Transverse colon (tissue), 3 donors: ENCODE measurements at regions not wholly inside any gene's neighbourhood (a gene's known extent, or its start where the extent isn't known, plus 50 kb on each side); places are given as distances from the start of the nearest gene placed in this dataset.

ENCODE experiments used
- CTCF ChIP-seq, 5 experiments: fragments of 200-600 bp in 3 of 5; fragments of 450-650 bp in 2 of 5; sonication (generic) in 3 of 5; IDR thresholded peaks; 1 replicate in 2 of 5; 2 replicates in 3 of 5; pipeline ENCODE4 v1.5.1; 2016 to 2017; ENCODE audit warnings: antibody characterized with exemption in 5 of 5, inconsistent platforms in 3 of 5, mild to moderate bottlenecking in 2 of 5, moderate library complexity in 1 of 5
- EP300 ChIP-seq: sonication (generic); formaldehyde crosslinking; IDR thresholded peaks from one replicate; pipeline ENCODE4 v1.6.1; 2017; ENCODE audit warnings: antibody characterized with exemption, low read depth
- POLR2A ChIP-seq: fragments of 450-650 bp; IDR thresholded peaks from one replicate; pipeline ENCODE4 v1.6.1; 2016; ENCODE audit warnings: antibody characterized with exemption, mild to moderate bottlenecking, moderate library complexity

DNA sequence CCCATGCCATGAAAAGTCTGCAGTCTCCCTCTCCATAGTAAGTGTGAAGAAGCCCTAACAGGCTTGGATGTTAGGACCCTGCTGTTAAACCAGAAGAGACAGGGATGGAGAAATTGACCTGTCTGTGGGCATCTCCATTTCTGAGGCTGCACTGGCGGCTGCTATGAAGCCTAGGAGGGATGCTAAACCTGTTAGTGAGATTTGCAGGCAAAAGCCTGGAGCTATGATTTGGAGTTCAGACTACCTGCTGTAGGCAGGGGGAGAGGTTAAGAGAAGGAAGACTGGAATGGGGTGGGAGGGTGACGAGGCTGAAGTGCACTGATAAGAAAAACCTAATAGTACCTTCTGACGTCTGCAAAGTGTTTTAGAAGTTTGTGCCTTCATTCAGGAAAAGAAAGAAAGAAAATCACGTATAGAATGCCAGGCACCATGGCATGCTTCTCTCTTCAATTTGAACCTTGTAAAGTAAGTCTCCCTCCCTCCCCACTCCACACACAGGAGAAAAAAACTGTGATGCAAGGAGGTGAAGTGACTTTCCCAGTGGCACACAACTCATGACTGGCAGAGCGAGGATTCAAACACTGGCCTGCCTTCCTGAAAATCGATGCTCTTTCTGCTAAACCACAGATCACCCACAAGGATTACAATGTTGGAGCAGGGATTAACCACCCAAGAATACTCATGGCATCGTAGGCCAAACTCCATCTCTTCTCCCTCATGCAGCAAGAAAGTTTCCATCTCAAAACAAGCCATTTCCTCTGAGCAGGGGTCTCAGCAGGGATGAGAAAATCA, 98.5 kb upstream of the PKDCC start:
- TF ChIP-seq EP300 (no peak), CTCF (IDR thresholded peaks at IDR 0.05) (no peak), POLR2A (no peak)
